OCI-LY1 (cell line): ENCODE measurements at regions not wholly inside any gene's neighbourhood (a gene's known extent, or its start where the extent isn't known, plus 50 kb on each side); places are given as distances from the start of the nearest gene placed in this dataset.

Experiments
- H2AFZ ChIP-seq: fragments of 200-600 bp; sonication (generic), shearing (Covaris generic); 2 replicates; pipeline ENCODE4 v1.6.0; 2014; ENCODE audit warnings: antibody characterized with exemption, mild to moderate bottlenecking, low read length
- H3F3A ChIP-seq: fragments of 200-600 bp; sonication (generic), shearing (Covaris generic); 2 replicates; pipeline ENCODE4 v1.6.0; 2014; ENCODE audit warnings: mild to moderate bottlenecking, antibody characterized with exemption, low read length, moderate library complexity; ENCODE audit not compliant: insufficient read depth
- H3K27ac ChIP-seq: fragments of 200-600 bp; sonication (generic); 2 replicates; pipeline ENCODE4 v1.5.1; 2014; ENCODE audit warnings: low read length, mixed run types, mild to moderate bottlenecking, low read depth; ENCODE audit not compliant: poor library complexity, severe bottlenecking
- H3K27me3 ChIP-seq: fragments of 200-600 bp; sonication (generic); 2 replicates; pipeline ENCODE4 v1.6.0; 2014; ENCODE audit warnings: antibody characterized with exemption, mild to moderate bottlenecking, low read length, moderate library complexity; ENCODE audit not compliant: insufficient read depth
- H3K36me3 ChIP-seq: fragments of 200-600 bp; sonication (generic); 2 replicates; pipeline ENCODE4 v1.6.1; 2014; ENCODE audit warnings: mild to moderate bottlenecking, antibody characterized with exemption, low read length, moderate library complexity, mixed read lengths; ENCODE audit not compliant: insufficient read depth
- H3K4me1 ChIP-seq: fragments of 200-600 bp; sonication (generic); 2 replicates; pipeline ENCODE4 v1.5.1; 2014; ENCODE audit warnings: mild to moderate bottlenecking, low read length, moderate library complexity; ENCODE audit not compliant: insufficient read depth, severe bottlenecking
- H3K4me2 ChIP-seq: fragments of 200-600 bp; sonication (generic), shearing (Covaris generic); 2 replicates; pipeline ENCODE4 v1.6.1; 2014; ENCODE audit warnings: low read length
- H3K4me3 ChIP-seq: fragments of 200-600 bp; sonication (generic); 2 replicates; pipeline ENCODE4 v1.5.1; 2014; ENCODE audit warnings: low read length, low read depth, mild to moderate bottlenecking, mixed read lengths; ENCODE audit not compliant: poor library complexity, severe bottlenecking
- H3K79me2 ChIP-seq: fragments of 200-600 bp; shearing (Covaris generic); 2 replicates; pipeline ENCODE4 v1.6.1; 2016; ENCODE audit warnings: mixed run types, low read length, mixed read lengths; ENCODE audit not compliant: insufficient read depth
- H3K9ac ChIP-seq: fragments of 200-600 bp; sonication (generic), shearing (Covaris generic); 2 replicates; pipeline ENCODE4 v1.6.1; 2014; ENCODE audit warnings: mild to moderate bottlenecking, low read length, mixed read lengths
- H3K9me2 ChIP-seq: fragments of 200-600 bp; sonication (generic), shearing (Covaris generic); 2 replicates; pipeline ENCODE4 v1.6.1; 2014; ENCODE audit warnings: low read depth, mild to moderate bottlenecking, low read length, mixed read lengths
- H3K9me3 ChIP-seq: fragments of 200-600 bp; shearing (Covaris generic); 2 replicates; pipeline ENCODE4 v1.6.1; 2014; ENCODE audit warnings: low read length, mixed read lengths
- H4K20me1 ChIP-seq: fragments of 200-600 bp; sonication (generic), shearing (Covaris generic); 2 replicates; pipeline ENCODE4 v1.6.0; 2016; ENCODE audit warnings: mild to moderate bottlenecking, low read length; ENCODE audit not compliant: insufficient read depth
- CTCF ChIP-seq: fragments of 200-600 bp; sonication (generic), shearing (Covaris generic); IDR thresholded peaks from 2 replicates; pipeline ENCODE4 v1.5.1; 2017; ENCODE audit warnings: mild to moderate bottlenecking, antibody characterized with exemption, low read length, moderate library complexity, mixed read lengths
- EZH2 ChIP-seq: fragments of 200-600 bp; sonication (generic), shearing (Covaris generic); IDR thresholded peaks from 2 replicates; pipeline ENCODE4 v1.8.0; 2017; ENCODE audit warnings: borderline replicate concordance, mixed run types, mild to moderate bottlenecking, antibody characterized with exemption, low read length, moderate library complexity, mixed read lengths

GRCh38 chr1:177891809-177892208 is 78.0 kb downstream of the SEC16B start:
- no peak overlapping the region for H3K27ac ChIP-seq
- no peak overlapping the region for H3K4me3 ChIP-seq
- H3K4me1 ChIP-seq: no peaks in the 10 kb centered on the region
- no peaks in the 10 kb centered on the region for H3K79me2 ChIP-seq
- no peak for TF ChIP-seq EZH2
- TF ChIP-seq CTCF: no peak
- no peak overlapping the region for H3K4me2 ChIP-seq
- no peak overlapping the region for H2AFZ ChIP-seq
- no peaks in the 10 kb centered on the region for H3K27me3 ChIP-seq
- H3K36me3 ChIP-seq: no peaks in the 10 kb centered on the region
- H3K9me2 ChIP-seq: no peaks in the 10 kb centered on the region
- H3K9me3 ChIP-seq: no peaks in the 10 kb centered on the region
- no peaks in the 10 kb centered on the region for H4K20me1 ChIP-seq
- no peak overlapping the region for H3K9ac ChIP-seq
- no peaks in the 10 kb centered on the region for H3F3A ChIP-seq

- TF ChIP-seq EZH2: no peak
- TF ChIP-seq CTCF: no peak
- H3K9ac ChIP-seq: no peak overlapping the region
- no peaks in the 10 kb centered on the region for H3K9me2 ChIP-seq
- H3K4me2 ChIP-seq: no peak overlapping the region
- H4K20me1 ChIP-seq: no peaks in the 10 kb centered on the region
- no peaks in the 10 kb centered on the region for H3F3A ChIP-seq
- no peak overlapping the region for H3K4me3 ChIP-seq
- H3K4me1 ChIP-seq: no peaks in the 10 kb centered on the region
- H3K36me3 ChIP-seq: no peaks in the 10 kb centered on the region
- no peaks in the 10 kb centered on the region for H3K9me3 ChIP-seq
- H2AFZ ChIP-seq: no peak overlapping the region
- H3K27ac ChIP-seq: no peak overlapping the region
- H3K79me2 ChIP-seq: no peaks in the 10 kb centered on the region
- no peaks in the 10 kb centered on the region for H3K27me3 ChIP-seq
Observed at GRCh38 chr1:177890479-177890878, 79.4 kb downstream of the SEC16B start.

- no peaks in the 10 kb centered on the region for H3F3A ChIP-seq
- TF ChIP-seq EZH2 (no peak), CTCF (no peak)
- H3K9ac ChIP-seq: no peak overlapping the region
- H3K4me1 ChIP-seq: no peaks in the 10 kb centered on the region
- H4K20me1 ChIP-seq: no peaks in the 10 kb centered on the region
- H3K27me3 ChIP-seq: no peaks in the 10 kb centered on the region
- no peak overlapping the region for H3K27ac ChIP-seq
- no peaks in the 10 kb centered on the region for H3K9me3 ChIP-seq
- H3K79me2 ChIP-seq: no peaks in the 10 kb centered on the region
- no peak overlapping the region for H3K4me3 ChIP-seq
- no peaks in the 10 kb centered on the region for H3K9me2 ChIP-seq
- no peaks in the 10 kb centered on the region for H3K36me3 ChIP-seq
- no peak overlapping the region for H2AFZ ChIP-seq
- no peak overlapping the region for H3K4me2 ChIP-seq
Observed at GRCh38 chr1:177884479-177885021, 85.3 kb downstream of the SEC16B start.
